HG03039 (cell line): ENCODE measurements at regions not wholly inside any gene's neighbourhood (a gene's known extent, or its start where the extent isn't known, plus 50 kb on each side); places are given as distances from the start of the nearest gene placed in this dataset.
"Not testable (repeated sequence)": the region's sequence is repeated elsewhere in the genome, so short reads cannot be mapped to it uniquely, and the experiment has no call there.

Source experiments
- ATAC-seq: cut with Tn5 transposase; IDR thresholded peaks from one replicate; pipeline ENCODE4 v1.9.1; 2021; ENCODE audit warnings: mild to moderate bottlenecking, moderate library complexity; ENCODE audit not compliant: unreplicated experiment

DNA sequence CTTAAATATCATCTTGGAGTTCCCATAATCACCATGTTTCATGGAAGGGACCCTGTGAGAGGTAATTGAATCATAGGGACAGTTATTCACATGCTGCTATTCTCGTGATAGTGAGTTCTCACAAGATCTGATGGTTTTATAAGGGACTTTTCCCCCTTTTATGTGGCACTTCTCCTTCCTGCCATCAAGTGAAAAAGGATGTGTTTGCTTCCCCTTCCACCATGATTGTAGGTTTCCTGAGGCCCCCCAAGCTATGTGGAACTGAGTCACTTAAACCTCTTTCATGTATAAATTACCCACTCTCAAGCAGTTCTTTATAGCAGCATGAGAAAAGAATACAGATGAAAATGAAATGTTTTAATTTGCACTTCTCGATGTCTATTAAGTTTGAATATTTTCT is 112.0 kb downstream of the ZNF648 start:
- ATAC-seq: no peak

DNA sequence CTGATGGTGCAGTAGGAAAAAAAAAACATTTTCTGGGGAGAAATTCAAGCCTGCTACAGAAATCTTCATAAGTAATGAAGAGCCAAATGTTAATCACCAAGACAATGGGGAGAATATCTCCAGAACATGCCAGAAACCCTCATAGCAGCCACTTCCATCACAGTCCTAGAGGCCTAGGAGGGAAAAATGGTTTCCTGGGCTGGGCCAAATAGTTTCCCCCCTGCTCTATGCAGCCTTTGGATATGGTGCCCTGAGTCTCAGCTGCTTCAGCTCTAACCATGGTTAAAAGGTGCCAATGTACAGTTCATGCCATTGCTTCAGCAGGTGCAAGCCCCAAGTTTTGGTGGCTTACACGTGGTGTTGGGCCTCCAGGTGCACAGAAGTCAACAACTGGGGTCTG is 113.1 kb downstream of the ZNF648 start:
- no peak for ATAC-seq

DNA sequence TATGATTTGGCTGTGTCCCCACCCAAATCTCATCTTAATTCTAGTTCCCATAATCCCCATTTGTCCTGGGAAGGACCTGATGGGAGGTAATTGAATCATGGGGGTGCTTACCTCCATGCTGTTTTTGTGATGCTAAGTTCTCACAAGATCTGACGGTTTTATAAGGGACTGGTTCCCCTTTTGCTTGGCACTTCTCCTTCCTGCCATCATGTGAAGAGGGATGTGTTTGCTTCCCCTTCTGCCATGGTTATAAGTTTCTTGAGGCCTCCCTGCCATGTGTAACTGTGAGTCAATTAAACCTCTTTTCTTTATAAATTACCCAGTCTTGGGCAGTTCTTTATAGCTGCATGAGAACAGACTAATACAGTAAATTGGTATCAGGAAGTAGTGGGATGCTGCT is 114.1 kb downstream of the ZNF648 start:
- no peak for ATAC-seq

DNA sequence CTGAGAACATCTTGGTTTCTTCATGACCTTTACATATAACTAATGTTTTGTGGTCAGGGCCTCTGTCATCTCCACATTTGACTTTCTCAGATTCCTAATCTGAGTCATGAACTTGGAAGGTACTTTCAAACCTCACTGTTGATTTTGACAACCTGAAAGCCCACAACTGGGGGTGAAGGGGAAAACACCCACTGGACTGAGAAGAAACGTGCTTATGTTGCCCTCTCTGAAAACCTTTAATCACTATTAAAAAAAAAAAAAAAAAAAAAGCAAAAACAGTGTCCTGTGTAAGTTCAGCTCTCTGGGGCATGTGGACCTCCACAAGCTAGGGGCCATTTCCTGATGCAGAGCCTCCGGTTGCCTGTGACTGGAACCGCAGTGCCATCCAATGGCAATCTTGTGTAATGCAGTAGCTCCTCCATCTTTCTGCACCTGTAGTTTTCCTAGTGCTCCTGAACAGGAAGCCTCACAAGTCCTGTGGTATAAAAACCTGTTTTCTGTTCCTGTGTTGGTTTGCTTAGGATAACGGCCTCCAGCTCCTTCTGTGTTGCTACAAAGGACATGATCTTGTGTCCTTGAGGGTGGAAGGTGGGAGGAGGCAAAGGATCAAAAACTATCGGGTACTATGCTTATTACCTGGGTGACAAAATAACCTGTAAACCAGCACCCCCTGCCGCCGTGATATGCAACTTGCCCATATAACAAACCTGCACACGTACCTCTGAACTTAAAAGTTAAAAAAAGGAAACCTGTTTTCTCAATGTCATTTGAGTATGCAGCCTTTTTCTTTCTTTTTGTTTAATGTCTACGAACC is 124.5 kb downstream of the ZNF648 start:
- ATAC-seq: peak; percentile 77

DNA sequence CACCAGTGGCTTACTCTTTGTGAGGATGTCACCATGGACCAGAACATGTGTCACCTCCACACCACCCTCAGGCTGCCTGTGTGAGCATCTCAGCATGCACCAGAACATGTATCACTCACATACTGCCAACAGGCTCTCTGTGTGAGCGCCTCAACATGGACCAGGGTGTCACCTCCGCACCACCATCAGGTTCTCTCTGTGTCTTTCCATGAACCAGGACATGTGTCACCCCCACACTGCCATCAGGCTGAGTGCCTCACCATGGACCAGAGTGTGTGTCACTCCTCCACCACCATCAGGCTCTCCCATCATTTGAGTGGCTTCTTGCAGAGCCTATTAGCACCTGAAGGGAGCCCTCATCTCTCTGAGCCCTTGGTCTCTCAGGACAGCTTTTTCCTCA is 125.2 kb downstream of the ZNF648 start:
- ATAC-seq: peak; percentile 31

DNA sequence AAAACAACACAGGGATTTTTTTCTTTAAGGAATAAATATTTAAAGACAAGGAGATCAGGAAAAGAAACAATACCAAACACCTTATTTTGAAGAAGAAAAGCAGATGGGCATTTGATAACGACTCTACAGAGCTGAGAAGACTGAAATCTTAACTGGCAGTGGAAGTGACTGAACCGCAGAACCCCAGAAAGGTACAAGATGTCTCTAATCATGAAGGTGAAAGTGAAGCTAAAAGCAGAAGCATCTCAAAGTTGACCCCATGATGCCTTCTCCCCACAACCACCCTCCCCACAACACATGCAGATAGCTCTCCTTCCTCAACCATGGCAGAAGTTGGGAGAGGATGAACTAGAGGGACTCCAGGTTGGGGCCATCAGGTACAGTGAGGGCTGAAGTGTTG is 129.6 kb downstream of the ZNF648 start:
- ATAC-seq: no peak

DNA sequence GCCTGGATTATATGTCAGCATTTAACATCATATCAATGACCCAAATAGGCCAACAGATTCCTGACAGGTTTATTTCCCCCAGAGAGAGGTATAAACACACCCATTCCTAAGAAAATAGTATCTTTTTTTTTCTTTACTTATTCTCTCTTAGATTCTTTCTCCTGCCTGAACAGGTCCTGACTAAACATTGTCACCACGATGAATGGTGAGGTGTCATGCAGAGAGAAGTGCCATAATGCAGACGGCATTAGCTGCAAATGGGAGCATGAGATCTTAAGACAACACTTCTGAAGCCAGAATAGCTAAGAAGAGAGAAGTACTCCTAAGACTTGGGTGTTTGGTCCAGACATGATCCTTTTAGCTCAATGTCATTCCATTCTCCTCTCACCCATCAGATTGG is 131.3 kb downstream of the ZNF648 start:
- no peak for ATAC-seq

DNA sequence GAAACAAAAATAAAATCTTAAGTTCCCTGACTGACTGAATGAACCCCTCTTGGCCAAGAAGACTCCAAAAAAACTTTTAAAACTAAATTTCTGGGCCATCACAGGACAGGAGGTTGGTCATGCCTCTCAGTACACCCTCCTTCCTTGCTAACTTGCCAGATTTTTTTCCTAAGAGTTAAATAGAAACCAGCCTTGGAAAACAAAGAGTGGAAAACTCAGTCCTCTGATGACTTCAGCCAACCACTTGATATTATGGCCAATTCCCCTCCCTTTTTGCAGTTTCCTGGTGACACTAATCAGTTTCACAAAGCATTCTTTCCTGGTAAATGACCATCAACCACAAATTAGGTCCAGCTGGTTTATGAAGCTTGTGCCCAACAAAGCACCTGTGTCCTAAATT is 134.8 kb downstream of the ZNF648 start:
- no peak for ATAC-seq

DNA sequence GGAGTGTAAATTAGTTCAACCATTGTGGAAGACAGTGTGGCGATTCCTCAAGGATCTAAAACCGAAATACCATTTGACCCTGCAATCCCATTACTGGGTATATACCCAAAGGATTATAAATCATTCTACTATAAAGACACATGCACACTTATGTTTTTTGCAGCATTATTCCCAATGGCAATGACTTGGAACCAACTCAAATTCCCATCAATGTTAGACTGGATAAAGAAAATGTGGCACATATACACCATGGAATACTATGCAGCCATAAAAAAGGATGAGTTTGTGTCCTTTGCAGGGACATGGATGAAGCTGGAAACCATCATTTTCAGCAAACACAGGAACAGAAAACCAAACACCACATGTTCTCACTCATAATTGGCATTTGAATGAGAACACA is 137.5 kb downstream of the ZNF648 start:
- ATAC-seq: not testable (repeated sequence)

DNA sequence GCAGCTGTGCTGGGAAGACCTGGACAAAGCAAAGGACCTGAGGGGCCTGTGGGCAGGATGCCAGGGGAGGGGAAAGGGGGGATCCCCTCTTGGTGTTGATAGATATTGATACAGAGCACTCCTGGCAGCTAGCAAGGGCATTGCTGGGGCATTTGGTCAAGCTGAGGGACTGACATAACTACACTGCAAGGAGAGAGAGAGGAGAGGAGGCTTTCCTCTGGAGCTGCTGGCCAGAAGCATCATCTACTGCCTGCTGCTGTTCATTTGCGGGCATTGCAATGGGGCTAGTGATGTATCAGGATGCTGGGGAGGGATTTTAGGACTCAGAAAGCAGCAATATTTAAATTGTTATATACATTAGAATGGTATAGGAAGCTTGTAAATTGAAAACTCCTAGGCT is 142.0 kb downstream of the ZNF648 start:
- no peak for ATAC-seq

DNA sequence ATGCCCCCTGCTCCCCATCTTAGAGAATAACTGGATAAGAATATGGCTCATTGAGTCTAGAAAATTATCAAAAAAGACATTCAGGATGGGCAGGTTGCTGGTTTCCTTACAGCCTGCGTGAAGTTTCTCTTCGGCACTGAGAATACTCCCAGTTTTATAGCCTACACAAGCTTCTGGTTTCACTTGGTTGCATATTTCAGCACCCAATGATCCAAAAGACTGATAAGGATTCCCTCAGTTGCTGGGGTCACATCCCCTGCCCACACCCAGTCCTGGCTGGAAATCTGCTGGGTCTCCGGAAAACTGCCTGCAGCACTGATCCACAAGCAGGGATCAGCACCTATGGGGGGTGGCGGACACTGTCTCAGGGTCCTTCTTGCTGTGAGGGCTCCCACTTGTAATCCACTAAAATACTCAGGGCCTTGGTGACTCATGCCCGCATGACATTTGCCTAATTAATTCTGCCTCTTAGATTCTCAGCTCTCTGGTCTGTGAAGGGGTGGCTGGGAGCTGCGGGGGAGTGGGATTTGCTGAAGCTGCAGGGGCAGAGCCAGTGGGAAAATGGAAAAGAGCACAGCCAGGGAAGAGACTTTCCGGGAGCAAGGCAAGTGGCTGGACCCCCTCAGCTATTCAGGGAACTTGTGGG is 142.5 kb downstream of the ZNF648 start:
- no peak for ATAC-seq

DNA sequence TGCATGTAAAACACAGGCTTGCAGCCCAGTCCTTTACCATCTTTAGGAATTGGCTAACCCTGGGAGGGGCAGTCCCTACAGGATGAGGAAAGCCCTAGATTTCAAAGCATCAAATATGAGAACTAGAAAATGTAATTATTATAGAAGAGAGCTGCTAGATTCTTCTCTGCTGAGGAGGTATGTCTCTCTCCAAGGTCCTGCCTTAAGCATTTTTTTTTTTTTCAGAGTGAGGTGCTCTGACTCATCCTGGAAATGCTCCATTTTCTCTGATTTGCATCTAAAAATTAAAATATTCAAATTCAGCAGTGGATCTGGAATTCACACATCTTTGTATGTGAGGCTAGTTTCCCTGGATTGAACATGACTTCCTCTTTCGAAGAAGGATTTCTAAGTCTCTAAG is 149.8 kb downstream of the ZNF648 start:
- ATAC-seq: no peak

DNA sequence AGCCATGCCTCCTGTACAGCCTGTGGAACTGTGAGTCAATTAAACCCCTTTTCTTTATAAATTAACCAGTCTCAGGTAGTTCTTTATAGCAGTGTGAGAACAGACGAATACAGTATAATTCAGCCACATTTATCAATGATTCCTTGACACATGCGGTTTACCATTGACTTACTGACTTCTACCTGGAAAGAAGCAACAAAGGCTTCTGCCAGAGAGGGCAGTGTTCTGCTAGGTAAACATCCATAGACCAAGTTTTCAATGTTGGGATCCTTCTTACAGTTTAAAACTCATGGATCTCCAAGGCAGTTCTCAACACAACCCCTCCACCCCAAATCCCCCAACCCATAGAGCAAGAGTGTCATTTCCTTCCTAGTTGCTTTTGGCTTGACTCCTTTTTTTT is 150.6 kb downstream of the ZNF648 start:
- no peak for ATAC-seq

DNA sequence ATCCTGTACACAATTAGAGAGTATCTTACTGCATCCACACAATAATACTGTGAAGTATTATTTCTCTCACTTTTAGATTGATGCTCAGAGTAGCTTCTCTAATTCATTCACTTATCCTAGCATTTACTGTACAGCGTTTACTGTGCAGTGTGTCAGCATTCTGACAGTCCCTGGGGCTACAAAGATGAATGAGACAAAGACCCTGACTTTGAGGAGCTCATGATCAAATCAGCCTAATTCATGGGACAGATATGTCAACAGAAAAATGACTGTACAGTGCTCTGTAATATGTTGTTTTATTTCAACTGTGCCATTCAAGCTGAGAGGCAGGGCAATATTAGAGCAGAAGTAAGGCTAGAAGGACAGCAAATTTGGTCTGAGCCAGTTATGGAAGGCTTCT is 152.5 kb downstream of the ZNF648 start:
- no peak for ATAC-seq

DNA sequence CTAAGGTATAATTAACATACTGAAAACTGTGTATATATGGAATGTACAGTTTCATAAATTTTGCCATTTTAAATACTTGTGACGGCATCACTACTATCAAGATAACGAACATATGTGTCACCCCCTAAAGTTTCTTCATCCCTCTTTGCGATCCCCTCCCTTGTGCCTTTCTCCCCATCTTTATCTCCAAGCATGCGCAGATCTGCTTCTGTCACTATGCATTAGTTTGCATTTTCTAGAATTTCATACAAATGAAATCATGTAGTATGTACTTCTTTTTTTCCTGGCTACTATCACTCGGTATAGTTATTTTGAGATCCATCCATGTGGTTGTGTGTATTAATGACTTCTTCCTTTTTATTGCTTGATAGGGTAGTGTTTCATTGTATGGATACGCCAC is 154.9 kb downstream of the ZNF648 start:
- no peak for ATAC-seq

DNA sequence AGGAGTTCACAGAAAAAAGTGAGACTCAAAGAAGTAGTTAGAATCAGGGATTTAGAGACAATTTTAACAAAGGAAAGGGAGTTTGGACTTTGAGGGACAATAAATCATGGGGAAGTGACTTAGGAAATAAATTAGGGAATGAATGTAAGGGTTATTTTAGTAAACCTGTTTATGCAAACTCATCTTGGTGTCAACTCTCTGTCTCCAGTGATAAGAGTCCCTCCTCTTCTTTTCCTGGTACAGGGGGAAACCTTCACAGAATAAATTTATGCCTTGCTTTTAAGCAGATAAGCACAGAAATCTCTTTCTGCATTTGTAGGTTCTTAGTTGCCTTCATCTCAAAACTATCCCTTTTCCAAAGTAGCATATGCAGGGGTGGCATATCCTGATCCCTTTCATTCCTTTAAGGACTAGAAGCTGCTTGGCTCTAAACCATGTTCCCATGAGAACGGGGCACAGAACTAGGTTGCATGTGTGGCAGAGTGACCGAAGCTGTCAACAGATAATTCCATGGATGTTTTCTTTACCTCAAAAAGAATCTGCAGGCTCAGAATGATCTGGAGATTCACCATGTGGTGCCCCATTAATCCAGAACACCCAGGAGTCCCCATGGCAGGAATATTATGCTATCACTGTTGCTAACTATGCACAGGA is 155.4 kb downstream of the ZNF648 start:
- ATAC-seq: no peak

DNA sequence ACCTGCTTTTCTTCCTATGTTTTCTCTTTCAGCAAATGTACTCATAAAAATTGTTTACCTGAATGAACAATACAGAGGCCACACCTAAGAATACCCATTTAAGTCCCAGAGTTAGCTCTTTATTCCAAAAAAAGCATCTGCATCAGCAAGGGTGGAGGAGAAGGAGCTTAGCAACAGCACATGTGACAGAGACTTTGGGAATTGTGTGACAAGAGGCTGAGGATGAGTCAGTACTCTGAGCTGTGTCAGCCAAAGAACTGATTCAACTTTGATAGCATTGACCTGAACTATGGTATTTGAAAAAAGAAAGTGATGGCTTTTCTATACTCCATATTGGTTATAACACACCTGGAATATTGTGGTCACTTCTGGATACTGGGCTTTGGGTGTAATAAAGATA is 162.7 kb downstream of the ZNF648 start:
- no peak for ATAC-seq

DNA sequence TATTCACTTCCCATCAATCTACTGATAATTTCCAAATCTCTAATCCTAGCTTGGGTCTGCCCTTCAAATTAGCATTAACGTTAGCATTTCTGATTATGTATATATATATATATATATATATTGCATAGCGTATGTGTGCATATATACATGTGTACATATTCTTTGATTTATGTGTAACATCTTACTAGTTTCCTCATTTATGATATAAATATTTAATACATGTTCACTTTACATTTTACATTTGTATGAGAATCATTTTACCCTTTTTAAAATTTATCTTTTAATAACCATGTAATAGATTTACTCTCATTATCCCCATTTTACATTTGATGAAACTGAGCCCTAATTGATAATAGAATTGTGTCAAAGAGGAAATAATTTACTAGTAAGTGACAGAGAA is 164.7 kb downstream of the ZNF648 start:
- no peak for ATAC-seq

DNA sequence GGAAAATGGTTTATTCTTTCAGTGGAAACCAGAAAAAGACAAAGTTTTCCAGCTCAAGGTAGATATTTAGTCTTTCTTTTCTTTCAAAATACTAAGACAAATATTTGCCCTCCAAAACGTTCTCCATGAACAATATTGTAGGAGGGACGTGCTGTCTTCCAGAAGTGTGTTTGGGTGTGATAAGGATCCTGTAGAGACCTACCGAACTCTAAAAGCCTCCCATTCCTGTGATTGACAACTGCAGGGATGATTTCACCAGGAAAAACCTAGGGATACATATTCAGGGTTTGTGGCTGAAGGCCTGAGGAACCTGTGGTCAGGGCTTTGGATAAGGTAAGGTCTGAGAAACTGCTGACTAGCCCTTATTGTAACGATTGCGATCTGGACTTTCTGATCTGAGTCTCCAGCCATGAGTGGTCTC is 167.1 kb downstream of the ZNF648 start:
- ATAC-seq: no peak

DNA sequence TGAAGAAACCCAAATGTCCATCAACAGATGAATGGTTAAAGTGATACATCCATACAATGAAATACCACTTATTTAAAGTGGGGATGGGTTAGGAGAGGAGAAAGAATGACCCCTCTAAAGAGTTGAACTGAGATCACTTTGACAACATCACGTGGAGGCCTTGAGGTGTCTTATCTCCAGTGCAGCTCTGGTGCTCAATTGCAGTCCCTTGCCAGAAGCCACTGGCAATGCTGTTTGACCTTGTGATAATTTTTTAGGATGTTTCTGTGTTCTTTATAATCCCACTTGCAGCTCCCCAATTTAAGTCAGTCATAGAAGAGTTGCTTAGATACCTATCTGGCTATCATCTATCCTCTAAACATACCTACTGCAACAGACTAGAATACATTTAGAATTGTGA is 167.6 kb downstream of the ZNF648 start:
- ATAC-seq: no peak

DNA sequence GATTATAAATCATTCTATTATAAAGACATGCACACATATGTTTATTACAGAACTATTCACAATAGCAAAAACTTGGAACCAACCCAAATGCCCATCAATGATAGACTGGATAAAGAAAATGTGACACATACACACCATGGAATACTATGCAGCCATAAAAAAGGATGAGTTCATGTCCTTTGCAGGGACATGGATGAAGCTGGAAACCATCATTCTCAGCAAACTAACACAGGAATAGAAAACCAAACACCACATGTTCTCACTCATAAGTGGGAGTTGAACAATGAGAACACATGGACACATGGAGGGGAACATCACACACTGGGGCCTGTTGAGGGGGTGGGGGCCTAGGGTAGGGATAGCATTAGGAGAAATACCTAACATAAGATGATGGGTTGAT is 168.4 kb downstream of the ZNF648 start:
- not testable (repeated sequence) for ATAC-seq

DNA sequence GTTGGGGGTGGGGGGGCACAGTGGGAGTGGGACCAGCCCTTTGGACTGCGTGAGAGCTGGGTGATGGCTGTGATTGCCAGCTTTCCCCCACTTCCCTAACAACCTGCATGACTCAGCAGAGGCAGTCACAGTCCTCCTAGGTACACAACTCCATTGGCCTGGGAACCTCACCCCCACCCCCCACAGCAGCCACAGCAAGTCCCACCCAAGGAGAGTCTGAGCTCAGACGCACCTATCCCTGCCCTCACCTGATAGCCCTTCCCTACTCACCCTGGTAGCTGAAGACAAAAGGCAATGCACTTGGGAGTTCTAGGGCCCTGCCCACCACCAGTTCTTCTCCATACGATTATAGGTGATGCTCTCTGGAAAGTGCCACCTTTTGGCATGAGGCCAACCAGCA is 188.9 kb downstream of the ZNF648 start:
- no peak for ATAC-seq
